Astrocyte (in vitro differentiated cells and primary cell): ENCODE measurements at regions not wholly inside any gene's neighbourhood (a gene's known extent, or its start where the extent isn't known, plus 50 kb on each side); places are given as distances from the start of the nearest gene placed in this dataset.
A peak's percentile ranks its signal among the peaks of the same experiment; 100 is the strongest.

Source experiments
- DNase-seq: peaks from one replicate; pipeline ENCODE4 v3.0.0-alpha.2; 2010; ENCODE audit warnings: low read depth
- FAIRE-seq: peaks from 2 replicates; lab custom pipeline; 2011; peaks lifted over from hg19 to GRCh38; lab: Jason Lieb, UNC
- H2AFZ ChIP-seq: 2 replicates; pipeline ENCODE4 v1.6.0; 2012; ENCODE audit warnings: low read depth, low read length, inconsistent platforms
- H3K27ac ChIP-seq: 2 replicates; pipeline ENCODE4 v1.5.1; 2011; ENCODE audit warnings: low read depth, low read length, inconsistent platforms
- H3K27me3 ChIP-seq: 2 replicates; pipeline ENCODE4 v1.6.0; 2011; ENCODE audit warnings: low read length, inconsistent platforms; ENCODE audit not compliant: insufficient read depth
- H3K36me3 ChIP-seq: 2 replicates; pipeline ENCODE4 v1.5.1; 2011; ENCODE audit warnings: low read length, inconsistent platforms; ENCODE audit not compliant: insufficient read depth
- H3K4me1 ChIP-seq: 2 replicates; pipeline ENCODE4 v1.5.1; 2011; ENCODE audit warnings: low read length, inconsistent platforms; ENCODE audit not compliant: insufficient read depth
- H3K4me2 ChIP-seq: 2 replicates; pipeline ENCODE4 v1.6.0; 2012; ENCODE audit warnings: low read length, inconsistent platforms
- H3K4me3 ChIP-seq: 2 replicates; pipeline ENCODE4 v1.5.1; 2011; ENCODE audit warnings: low read depth, mild to moderate bottlenecking, low read length, inconsistent platforms; ENCODE audit not compliant: insufficient read depth
- H3K79me2 ChIP-seq: 2 replicates; pipeline ENCODE4 v1.6.0; 2012; ENCODE audit warnings: mild to moderate bottlenecking, low read length, inconsistent platforms; ENCODE audit not compliant: insufficient read depth
- H3K9ac ChIP-seq: 2 replicates; pipeline ENCODE4 v1.6.0; 2012; ENCODE audit warnings: mild to moderate bottlenecking, low read length, inconsistent platforms
- H3K9me3 ChIP-seq: 2 replicates; pipeline ENCODE4 v1.5.1; 2012; ENCODE audit warnings: low read depth, mild to moderate bottlenecking, low read length, inconsistent platforms; ENCODE audit not compliant: insufficient read depth
- H4K20me1 ChIP-seq: 2 replicates; pipeline ENCODE4 v1.6.0; 2012; ENCODE audit warnings: low read length, inconsistent platforms; ENCODE audit not compliant: insufficient read depth
- H3K27ac Mint-ChIP-seq: one replicate; pipeline ENCODE4 v1.8.0; 2021; ENCODE audit warnings: mild to moderate bottlenecking, mixed read lengths; ENCODE audit not compliant: unreplicated experiment
- H3K27me3 Mint-ChIP-seq: one replicate; pipeline ENCODE4 v1.8.0; 2021; ENCODE audit warnings: low read depth, mixed read lengths; ENCODE audit not compliant: unreplicated experiment
- H3K36me3 Mint-ChIP-seq: one replicate; pipeline ENCODE4 v1.8.0; 2021; ENCODE audit warnings: low read depth, mixed read lengths; ENCODE audit not compliant: unreplicated experiment
- H3K4me1 Mint-ChIP-seq: one replicate; pipeline ENCODE4 v1.8.0; 2021; ENCODE audit warnings: low read depth, mixed read lengths; ENCODE audit not compliant: unreplicated experiment
- H3K4me3 Mint-ChIP-seq: one replicate; pipeline ENCODE4 v1.8.0; 2021; ENCODE audit warnings: mild to moderate bottlenecking, moderate library complexity, mixed read lengths; ENCODE audit not compliant: unreplicated experiment
- H3K9me3 Mint-ChIP-seq: one replicate; pipeline ENCODE4 v1.8.0; 2021; ENCODE audit warnings: mild to moderate bottlenecking, mixed read lengths; ENCODE audit not compliant: unreplicated experiment
- CTCF ChIP-seq: IDR thresholded peaks from 2 replicates; pipeline ENCODE4 v1.5.1; 2011; ENCODE audit warnings: low read depth, mild to moderate bottlenecking, inconsistent platforms, low read length, moderate library complexity; ENCODE audit not compliant: insufficient read depth
- EZH2 ChIP-seq: IDR thresholded peaks from 2 replicates; pipeline ENCODE4 v1.6.1; 2012; ENCODE audit warnings: mild to moderate bottlenecking, low read length, inconsistent platforms; ENCODE audit not compliant: insufficient read depth

GRCh38 chr11:130774703-130775102, 141.6 kb downstream of the SNX19 start:
- H3K4me1 Mint-ChIP-seq, result peaks cover 42% of the 10 kb centered on the region

GRCh38 chr11:130775306-130776060, 140.8 kb downstream of the SNX19 start:
- H2AFZ ChIP-seq, result no peak overlapping the region
- no peak overlapping the region for H3K9ac ChIP-seq
- H3K9me3 ChIP-seq, result no peaks in the 10 kb centered on the region
- TF ChIP-seq CTCF, result no peak
- TF ChIP-seq EZH2, result no peak
- H3K27ac ChIP-seq, result no peak overlapping the region
- H3K4me1 ChIP-seq, result peaks cover 37% of the 10 kb centered on the region
- H3K27ac Mint-ChIP-seq, result peak overlapping the region; percentile 73
- H3K4me2 ChIP-seq, result peak overlapping the region; percentile 15
- FAIRE-seq (no peak), DNase-seq (peak; percentile 89)
- H4K20me1 ChIP-seq, result no peaks in the 10 kb centered on the region
- H3K27me3 Mint-ChIP-seq, result no peaks in the 10 kb centered on the region
- H3K36me3 Mint-ChIP-seq, result no peaks in the 10 kb centered on the region
- no peak overlapping the region for H3K4me3 ChIP-seq
- H3K4me3 Mint-ChIP-seq, result no peak overlapping the region
- H3K9me3 Mint-ChIP-seq, result peaks cover 2% of the 10 kb centered on the region
- no peaks in the 10 kb centered on the region for H3K36me3 ChIP-seq
- peaks cover 35% of the 10 kb centered on the region for H3K4me1 Mint-ChIP-seq
- no peaks in the 10 kb centered on the region for H3K79me2 ChIP-seq
- H3K27me3 ChIP-seq, result no peaks in the 10 kb centered on the region

More at GRCh38 chr11:130774703-130775102, 141.6 kb downstream of the SNX19 start:
- Histone ChIP-seq H3K9me3 (no peaks in the 10 kb centered on the region), H3K4me1 (peaks cover 41% of the 10 kb centered on the region), H3K27ac (no peak overlapping the region), H2AFZ (no peak overlapping the region), H3K36me3 (no peaks in the 10 kb centered on the region), H3K4me3 (no peak overlapping the region), H3K27me3 (no peaks in the 10 kb centered on the region), H4K20me1 (no peaks in the 10 kb centered on the region), H3K79me2 (no peaks in the 10 kb centered on the region), H3K4me2 (no peak overlapping the region), H3K9ac (no peak overlapping the region)
- Mint-ChIP-seq H3K36me3 (no peaks in the 10 kb centered on the region), H3K27ac (no peak overlapping the region), H3K4me3 (no peak overlapping the region), H3K9me3 (peaks cover 2% of the 10 kb centered on the region), H3K27me3 (no peaks in the 10 kb centered on the region)
- TF ChIP-seq EZH2 (no peak), CTCF (no peak)
- FAIRE-seq (no peak), DNase-seq (no peak)

- Histone ChIP-seq H3K4me2 (peak overlapping the region; percentile 15), H2AFZ (no peak overlapping the region), H3K79me2 (no peaks in the 10 kb centered on the region), H3K36me3 (no peaks in the 10 kb centered on the region), H3K4me1 (peaks cover 37% of the 10 kb centered on the region), H4K20me1 (no peaks in the 10 kb centered on the region), H3K27ac (no peak overlapping the region), H3K4me3 (no peak overlapping the region), H3K27me3 (no peaks in the 10 kb centered on the region), H3K9ac (no peak overlapping the region), H3K9me3 (no peaks in the 10 kb centered on the region)
- Mint-ChIP-seq H3K4me1 (peaks cover 38% of the 10 kb centered on the region), H3K9me3 (peaks cover 2% of the 10 kb centered on the region), H3K27ac (peak overlapping the region; percentile 73), H3K27me3 (no peaks in the 10 kb centered on the region), H3K36me3 (no peaks in the 10 kb centered on the region), H3K4me3 (no peak overlapping the region)
- no peak for TF ChIP-seq CTCF
- no peak for TF ChIP-seq EZH2
- no peak for DNase-seq
- FAIRE-seq, result no peak
These were observed 140.2 kb downstream of the SNX19 start for GRCh38 chr11:130776061-130776419.
